ENCODE measurements at regions not wholly inside any gene's neighbourhood (a gene's known extent, or its start where the extent isn't known, plus 50 kb on each side); places are given as distances from the start of the nearest gene placed in this dataset.

DNA sequence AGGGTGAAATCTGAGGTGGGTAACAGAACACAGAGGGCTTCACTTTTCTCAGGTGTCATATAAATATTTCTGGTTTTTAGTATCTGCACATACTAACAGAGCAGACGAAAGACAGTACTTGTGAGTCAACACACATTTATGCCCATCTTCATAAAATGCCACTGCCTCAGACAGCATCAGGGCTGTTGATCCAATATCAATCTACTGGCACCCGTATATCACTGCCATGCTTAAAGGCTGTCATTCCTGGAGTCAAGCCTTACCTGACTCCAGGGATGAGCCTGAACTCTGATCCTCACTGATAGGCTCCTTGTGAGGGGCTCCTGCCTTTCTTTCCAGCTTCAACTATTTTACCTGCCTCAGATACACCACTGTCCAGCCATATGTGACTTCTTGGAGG is 595.7 kb downstream of the TFAP2B start:
- ChIA-PET CTCF (ENCODE audit: low intra/inter-chr PET ratio, low total read pairs) (no interaction called here), POLR2A (no interaction called here)
- WGBS (ENCODE audit: low lambda C conversion rate), result 0% methylated on average over 2 of the region's 2 CpGs
- intact Hi-C loops (cut with micrococcal nuclease; ENCODE audit: unreplicated experiment), result no loop called here
- FAIRE-seq (no peak), ATAC-seq (no peak), DNase-seq (ENCODE audit: low spot score) (no peak)
- no peak overlapping the region for H2AFZ ChIP-seq (ENCODE audit: low read length)
- no peaks in the 10 kb centered on the region for H3K79me2 ChIP-seq (ENCODE audit: insufficient read depth, low read length)
- H3K4me3 ChIP-seq (replicated peaks in 1 of 3; ENCODE audit: insufficient read depth in 1 of 3, low read depth in 2 of 3, low read length in 3 of 3), result no peak overlapping the region
- no peaks in the 10 kb centered on the region for H4K20me1 ChIP-seq (ENCODE audit: insufficient read depth, low read length)
- H3K27ac ChIP-seq (ENCODE audit: extremely low read length, insufficient read depth, low read length), result no peak overlapping the region
- no peaks in the 10 kb centered on the region for H3K36me3 ChIP-seq (replicated peaks in 1 of 2; ENCODE audit: control insufficient read depth in 1 of 2, insufficient read depth in 2 of 2, low read length in 2 of 2)
- in situ Hi-C loops (cut with HindIII; ENCODE audit: extremely low pct_ligation_motif_present, low pct_unique_long_range_greater_than_20kb), result no loop called here
- no peak overlapping the region for H3K4me2 ChIP-seq (ENCODE audit: low read depth, low read length)
- TF ChIP-seq ZNF337 (CRISPR knock-in tag; IDR thresholded peaks at IDR 0.05; ENCODE audit: borderline replicate concordance, low read depth), result no peak
- TF ChIP-seq ZNF629 (CRISPR knock-in tag; conservative IDR thresholded peaks at IDR 0.05), result no peak
- TF ChIP-seq ZNF446 (CRISPR knock-in tag; IDR thresholded peaks at IDR 0.05), result no peak
- TF ChIP-seq MIER3 (CRISPR knock-in tag; IDR thresholded peaks at IDR 0.05; ENCODE audit: borderline replicate concordance), result no peak
- TF ChIP-seq ZNF746 (CRISPR knock-in tag; IDR thresholded peaks at IDR 0.05), result no peak
- TF ChIP-seq, protein P1, sequence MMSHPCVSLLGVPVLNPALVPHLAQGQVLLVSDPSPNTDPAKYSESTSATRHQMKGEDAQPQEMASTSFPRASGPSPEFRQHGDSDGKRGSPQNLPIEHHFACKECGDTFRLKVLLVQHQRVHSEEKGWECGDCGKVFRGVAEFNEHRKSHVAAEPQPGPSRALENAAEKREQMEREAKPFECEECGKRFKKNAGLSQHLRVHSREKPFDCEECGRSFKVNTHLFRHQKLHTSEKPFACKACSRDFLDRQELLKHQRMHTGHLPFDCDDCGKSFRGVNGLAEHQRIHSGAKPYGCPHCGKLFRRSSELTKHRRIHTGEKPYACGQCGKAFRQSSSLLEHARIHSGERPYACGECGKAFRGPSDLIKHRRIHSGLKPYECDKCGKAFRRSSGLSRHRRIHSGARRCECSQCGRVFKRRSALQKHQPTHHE (CRISPR knock-in tag; IDR thresholded peaks at IDR 0.05; ENCODE audit: borderline replicate concordance), result no peak
- TF ChIP-seq DPF2 (CRISPR knock-in tag; IDR thresholded peaks at IDR 0.05; ENCODE audit: borderline replicate concordance, low read depth), result no peak
- TF ChIP-seq, protein P2, sequence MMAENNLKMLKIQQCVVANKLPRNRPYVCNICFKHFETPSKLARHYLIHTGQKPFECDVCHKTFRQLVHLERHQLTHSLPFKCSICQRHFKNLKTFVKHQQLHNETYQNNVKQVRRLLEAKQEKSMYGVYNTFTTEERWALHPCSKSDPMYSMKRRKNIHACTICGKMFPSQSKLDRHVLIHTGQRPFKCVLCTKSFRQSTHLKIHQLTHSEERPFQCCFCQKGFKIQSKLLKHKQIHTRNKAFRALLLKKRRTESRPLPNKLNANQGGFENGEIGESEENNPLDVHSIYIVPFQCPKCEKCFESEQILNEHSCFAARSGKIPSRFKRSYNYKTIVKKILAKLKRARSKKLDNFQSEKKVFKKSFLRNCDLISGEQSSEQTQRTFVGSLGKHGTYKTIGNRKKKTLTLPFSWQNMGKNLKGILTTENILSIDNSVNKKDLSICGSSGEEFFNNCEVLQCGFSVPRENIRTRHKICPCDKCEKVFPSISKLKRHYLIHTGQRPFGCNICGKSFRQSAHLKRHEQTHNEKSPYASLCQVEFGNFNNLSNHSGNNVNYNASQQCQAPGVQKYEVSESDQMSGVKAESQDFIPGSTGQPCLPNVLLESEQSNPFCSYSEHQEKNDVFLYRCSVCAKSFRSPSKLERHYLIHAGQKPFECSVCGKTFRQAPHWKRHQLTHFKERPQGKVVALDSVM (CRISPR knock-in tag; IDR thresholded peaks at IDR 0.05), result no peak
- no peak for TF ChIP-seq KDM1A (CRISPR knock-in tag; IDR thresholded peaks at IDR 0.05)
- no peak for TF ChIP-seq ZNF83 (CRISPR knock-in tag; IDR thresholded peaks at IDR 0.05; ENCODE audit: borderline replicate concordance)
- TF ChIP-seq, protein P3, sequence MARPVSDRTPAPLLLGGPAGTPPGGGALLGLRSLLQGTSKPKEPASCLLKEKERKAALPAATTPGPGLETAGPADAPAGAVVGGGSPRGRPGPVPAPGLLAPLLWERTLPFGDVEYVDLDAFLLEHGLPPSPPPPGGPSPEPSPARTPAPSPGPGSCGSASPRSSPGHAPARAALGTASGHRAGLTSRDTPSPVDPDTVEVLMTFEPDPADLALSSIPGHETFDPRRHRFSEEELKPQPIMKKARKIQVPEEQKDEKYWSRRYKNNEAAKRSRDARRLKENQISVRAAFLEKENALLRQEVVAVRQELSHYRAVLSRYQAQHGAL (CRISPR knock-in tag; IDR thresholded peaks at IDR 0.05; ENCODE audit: not compliant biosample characterization), result no peak
- TF ChIP-seq, protein P4, sequence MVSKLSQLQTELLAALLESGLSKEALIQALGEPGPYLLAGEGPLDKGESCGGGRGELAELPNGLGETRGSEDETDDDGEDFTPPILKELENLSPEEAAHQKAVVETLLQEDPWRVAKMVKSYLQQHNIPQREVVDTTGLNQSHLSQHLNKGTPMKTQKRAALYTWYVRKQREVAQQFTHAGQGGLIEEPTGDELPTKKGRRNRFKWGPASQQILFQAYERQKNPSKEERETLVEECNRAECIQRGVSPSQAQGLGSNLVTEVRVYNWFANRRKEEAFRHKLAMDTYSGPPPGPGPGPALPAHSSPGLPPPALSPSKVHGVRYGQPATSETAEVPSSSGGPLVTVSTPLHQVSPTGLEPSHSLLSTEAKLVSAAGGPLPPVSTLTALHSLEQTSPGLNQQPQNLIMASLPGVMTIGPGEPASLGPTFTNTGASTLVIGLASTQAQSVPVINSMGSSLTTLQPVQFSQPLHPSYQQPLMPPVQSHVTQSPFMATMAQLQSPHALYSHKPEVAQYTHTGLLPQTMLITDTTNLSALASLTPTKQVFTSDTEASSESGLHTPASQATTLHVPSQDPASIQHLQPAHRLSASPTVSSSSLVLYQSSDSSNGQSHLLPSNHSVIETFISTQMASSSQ (IDR thresholded peaks at IDR 0.05; ENCODE audit: low read depth), result no peak
- TF ChIP-seq, protein P4 (CRISPR knock-in tag; IDR thresholded peaks at IDR 0.05; ENCODE audit: borderline replicate concordance), result no peak
- BruUV-seq (replicated peaks), result no TSS peak
- H3K27me3 ChIP-seq (ENCODE audit: control insufficient read depth in 1 of 2, insufficient read depth in 2 of 2, low read length in 2 of 2), result no peaks in the 10 kb centered on the region
- H3K9ac ChIP-seq (ENCODE audit: insufficient read depth, low read depth, low read length), result no peak overlapping the region
- H3K9me3 ChIP-seq (ENCODE audit: low read length), result no peaks in the 10 kb centered on the region
- H3K4me1 ChIP-seq (ENCODE audit: insufficient read depth, low read length), result no peaks in the 10 kb centered on the region
